Glomerular visceral epithelial cell (primary cell): ENCODE measurements at regions not wholly inside any gene's neighbourhood (a gene's known extent, or its start where the extent isn't known, plus 50 kb on each side); places are given as distances from the start of the nearest gene placed in this dataset.

Source experiments
- DNase-seq: peaks from one replicate; pipeline ENCODE4 v3.0.0-alpha.2; 2016; ENCODE audit errors: extremely low spot score

- DNase-seq = no peak
These were observed 168.1 kb upstream of the PPP2R2D start for GRCh38 chr10:131732631-131733127.

DNA sequence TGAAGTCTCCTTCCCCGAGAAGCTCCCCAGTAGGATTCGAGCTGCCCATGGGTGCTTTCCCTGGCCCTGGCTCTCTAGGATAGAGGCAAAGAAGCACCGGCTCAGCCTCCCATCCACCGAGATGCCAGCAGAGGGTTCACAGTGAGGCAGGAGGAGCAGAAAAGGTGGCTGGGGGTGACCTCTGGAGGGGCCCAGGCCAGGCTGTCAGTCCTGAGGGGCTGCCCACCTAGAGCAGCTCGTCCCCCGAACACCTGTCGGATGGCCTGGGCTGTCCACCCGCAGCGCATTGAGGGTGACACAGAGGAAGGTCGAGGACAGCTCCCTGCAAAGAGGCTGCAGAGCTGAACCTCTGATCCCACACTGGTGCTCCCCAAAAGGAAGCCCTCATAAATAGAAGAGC lies 167.2 kb upstream of the PPP2R2D start:
- no peak for DNase-seq

DNA sequence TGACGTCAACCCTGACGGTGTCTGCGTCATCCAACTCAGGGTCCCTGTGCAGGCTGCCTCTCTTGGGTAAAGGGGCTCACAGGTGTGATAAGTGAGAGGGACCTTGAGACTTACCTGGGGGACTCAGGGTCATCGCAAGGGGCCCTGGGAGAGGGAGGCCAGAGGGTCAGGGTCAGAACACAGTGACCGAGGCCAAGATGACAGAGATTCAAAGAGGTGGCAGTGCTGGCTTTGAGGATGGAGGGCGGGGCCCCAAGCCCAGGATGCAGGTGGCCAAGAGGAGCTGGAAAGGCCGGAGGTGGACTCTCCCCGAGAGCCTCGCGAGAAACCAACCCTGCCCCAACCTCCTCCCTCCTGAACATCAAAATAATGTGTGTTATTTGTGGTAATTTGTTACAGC lies 165.2 kb upstream of the PPP2R2D start:
- no peak for DNase-seq

GRCh38 chr10:131736321-131736980 lies 164.4 kb upstream of the PPP2R2D start:
- DNase-seq = no peak

DNA sequence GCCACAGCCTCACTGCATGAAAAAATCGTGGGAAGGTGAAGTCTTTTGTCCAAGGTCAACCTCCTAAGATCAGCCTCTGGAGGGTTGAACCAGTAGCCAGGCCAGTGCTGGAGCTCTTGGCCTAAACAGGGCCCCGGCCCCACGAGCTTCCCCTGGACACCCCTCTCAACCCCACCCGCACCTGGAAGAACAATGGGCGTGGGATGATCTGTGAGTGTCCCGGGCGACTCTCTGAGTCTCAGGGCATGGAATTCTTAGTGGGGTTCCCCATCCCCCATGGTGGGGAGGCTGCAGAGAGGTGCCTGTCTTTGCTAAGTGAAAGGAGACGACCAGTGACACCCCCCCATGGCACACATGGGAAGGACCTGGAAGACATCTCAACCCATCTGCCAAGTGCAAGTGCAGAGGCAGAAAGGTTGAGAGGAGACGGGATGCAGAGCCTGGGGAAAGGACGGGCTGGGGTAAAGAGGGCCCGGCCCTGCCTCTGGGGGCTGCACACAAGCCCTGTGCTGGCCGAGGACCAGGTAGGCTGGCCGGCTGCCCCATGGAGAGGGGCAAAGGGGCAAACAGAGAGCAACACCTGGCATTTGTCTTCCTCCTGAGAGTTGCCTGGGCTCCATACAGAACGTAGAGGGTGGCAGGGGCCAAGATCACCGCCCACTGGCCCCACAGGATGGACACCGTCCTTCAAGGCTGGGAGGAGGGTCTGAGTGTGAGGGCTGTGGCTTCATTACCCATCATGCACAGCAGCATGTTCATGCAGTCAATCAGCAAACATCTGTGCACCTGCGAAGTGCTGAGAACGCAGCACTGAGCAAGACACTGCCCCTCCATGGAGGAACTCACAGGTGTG lies 163.0 kb upstream of the PPP2R2D start:
- DNase-seq = no peak

GRCh38 chr10:131738396-131738735 lies 162.4 kb upstream of the PPP2R2D start:
- no peak for DNase-seq

DNA sequence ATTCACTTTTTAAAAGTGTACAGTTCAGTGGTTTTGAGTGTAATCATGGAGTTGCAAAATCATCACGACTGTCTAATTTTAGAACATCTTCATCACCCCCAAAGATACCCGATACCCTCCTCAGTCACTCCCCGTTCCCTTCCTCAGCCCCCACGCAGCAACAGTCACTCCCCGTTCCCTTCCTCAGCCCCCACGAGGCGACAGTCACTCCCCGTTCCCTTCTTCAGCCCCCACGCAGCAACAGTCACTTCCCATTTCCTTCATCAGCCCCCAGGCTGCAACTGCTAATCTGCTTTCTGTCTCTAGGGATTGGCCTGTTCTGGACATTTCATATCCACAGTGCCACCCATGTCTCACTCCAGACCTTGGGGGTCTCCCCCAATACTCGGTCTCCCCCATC lies 161.6 kb upstream of the PPP2R2D start:
- DNase-seq = no peak

DNA sequence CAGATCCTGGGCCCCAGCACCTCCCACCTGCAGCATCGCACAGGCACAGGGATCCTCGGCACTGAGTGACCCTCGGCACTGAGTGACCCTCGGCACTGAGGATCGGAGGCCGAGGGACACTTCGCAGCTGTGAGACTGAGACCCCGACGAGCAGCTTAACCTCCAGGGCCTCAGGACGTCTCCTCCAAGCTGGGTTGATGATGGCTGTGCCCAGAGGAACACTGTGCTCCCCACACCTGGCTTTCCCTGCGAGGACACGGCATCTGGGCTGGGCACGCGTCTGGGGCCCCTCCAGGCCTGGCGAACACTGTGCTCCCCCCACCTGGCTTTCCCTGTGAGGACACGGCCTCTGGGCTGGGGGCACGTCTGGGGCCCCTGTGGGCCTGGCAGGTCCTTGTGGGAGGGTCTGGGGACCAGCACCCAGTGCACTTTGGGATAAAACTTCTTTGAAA lies 158.3 kb upstream of the PPP2R2D start:
- no peak for DNase-seq

- no peak for DNase-seq
These were observed 157.3 kb upstream of the PPP2R2D start for GRCh38 chr10:131743190-131744151.

- no peak for DNase-seq
These were observed 156.5 kb upstream of the PPP2R2D start for GRCh38 chr10:131744346-131744745.

- no peak for DNase-seq
These were observed 155.2 kb upstream of the PPP2R2D start for GRCh38 chr10:131745591-131745990.

DNA sequence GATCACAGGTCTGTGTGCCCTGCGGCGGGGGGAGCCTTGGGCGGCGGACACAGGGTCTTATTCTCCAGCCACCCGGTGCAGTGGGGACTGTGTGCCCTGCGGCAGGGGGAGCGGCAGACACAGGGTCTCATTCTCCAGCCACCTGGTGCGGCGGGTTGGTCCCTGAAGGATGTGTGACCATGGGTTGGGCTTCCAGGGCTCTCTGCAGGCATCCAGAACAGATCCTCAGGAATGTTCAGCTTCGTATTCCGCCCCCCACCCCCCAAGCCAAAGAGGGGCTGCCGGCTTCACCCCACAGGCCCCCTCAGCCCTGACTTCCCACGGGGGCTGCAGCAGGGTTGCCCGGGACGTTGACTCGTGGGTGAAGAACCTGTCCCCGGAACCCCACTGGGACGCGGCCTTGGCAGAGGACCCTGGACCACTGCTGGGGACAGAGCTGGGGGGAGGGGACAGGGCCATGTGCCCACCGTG lies 154.5 kb upstream of the PPP2R2D start:
- no peak for DNase-seq

DNA sequence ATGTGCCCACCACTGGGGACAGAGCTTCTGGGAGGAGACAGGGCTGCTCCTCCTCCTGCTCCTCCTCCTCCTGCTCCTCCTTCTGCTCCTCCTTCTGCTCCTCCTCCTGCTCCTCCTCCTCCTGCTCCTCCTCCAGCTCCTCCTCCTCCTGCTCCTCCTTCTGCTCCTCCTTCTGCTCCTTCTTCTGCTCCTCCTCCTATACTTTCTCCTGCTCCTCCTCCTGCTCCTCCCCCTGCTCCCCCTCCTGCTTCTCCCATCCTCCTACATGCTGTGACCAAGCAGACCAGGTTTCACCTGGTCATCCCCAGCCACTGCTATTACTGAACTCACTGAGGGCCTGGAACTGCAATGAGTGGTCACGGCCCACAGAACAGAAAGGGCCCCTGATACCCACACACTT lies 154.0 kb upstream of the PPP2R2D start:
- no peak for DNase-seq

DNA sequence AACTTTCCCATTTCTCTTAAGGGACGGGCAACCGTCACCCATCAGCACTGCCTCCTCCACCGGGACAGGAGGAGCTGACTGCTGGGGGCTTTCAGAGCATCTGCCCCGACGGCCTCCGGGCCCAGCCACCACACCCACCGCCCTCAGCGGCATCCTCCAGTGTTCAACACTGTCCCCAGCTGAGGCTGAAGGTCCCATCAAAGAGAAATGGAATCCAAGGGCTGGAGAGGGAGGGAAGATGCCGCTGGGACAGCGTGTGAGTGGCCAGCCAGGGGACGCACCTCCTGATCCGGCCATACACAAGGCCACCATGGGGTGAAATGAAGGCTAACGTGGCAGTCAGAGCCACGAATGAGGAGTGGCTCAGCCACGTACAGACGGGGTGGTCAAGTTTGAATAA lies 153.6 kb upstream of the PPP2R2D start:
- DNase-seq = no peak

- no peak for DNase-seq
These were observed 153.0 kb upstream of the PPP2R2D start for GRCh38 chr10:131747791-131748190.

GRCh38 chr10:131748191-131748590 lies 152.6 kb upstream of the PPP2R2D start:
- no peak for DNase-seq

GRCh38 chr10:131748831-131749766 lies 151.7 kb upstream of the PPP2R2D start:
- no peak for DNase-seq

DNA sequence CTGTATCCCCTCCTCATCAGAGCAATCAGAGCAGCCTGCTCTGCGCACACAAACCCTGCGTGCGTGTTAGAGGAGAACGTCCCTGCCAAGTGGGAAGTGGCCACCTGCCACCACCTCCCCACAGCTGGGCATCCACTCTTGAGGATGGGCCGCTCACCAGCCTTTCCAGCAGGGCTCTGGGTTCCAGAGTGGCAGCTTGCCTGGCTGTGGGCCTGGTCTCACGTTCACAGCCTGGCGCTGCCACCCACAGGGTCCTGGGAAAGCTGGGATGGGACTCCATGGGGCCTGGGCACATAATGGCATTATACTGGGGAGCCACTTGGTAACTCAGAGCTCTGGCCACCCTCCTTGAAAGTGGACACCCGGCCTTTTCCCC lies 151.1 kb upstream of the PPP2R2D start:
- no peak for DNase-seq

GRCh38 chr10:131750171-131750895 lies 150.5 kb upstream of the PPP2R2D start:
- no peak for DNase-seq
